HCT116 (cell line): ENCODE measurements at regions not wholly inside any gene's neighbourhood (a gene's known extent, or its start where the extent isn't known, plus 50 kb on each side); places are given as distances from the start of the nearest gene placed in this dataset.

ENCODE experiments used
- ATAC-seq: fragments of 200-7000 bp; cut with Tn5 transposase; 2 replicates; pipeline ENCODE4 v1.9.1; 2020; ENCODE audit warnings: mild to moderate bottlenecking, moderate library complexity
- BruUV-seq: library from RNA; stranded (reverse); fragments of 400-500 nt; replicated peaks from 2 replicates; lab custom pipeline; 2021; lab: Mats Ljungman, UMichigan
- CTCF ChIA-PET: fragments of 300-600 bp; sonication (Branson Sonifier 250); formaldehyde crosslinking; loops from one replicate; lab custom pipeline; 2021; ENCODE audit warnings: antibody characterized with exemption; lab: Charles Lee
- POLR2A ChIA-PET: fragments of 300-600, 350-600 bp; sonication (Branson Sonifier 250); formaldehyde crosslinking; loops from one replicate; lab custom pipeline; 2021; ENCODE audit warnings: antibody characterized with exemption; lab: Charles Lee
- RAD21 ChIA-PET, 2 experiments: fragments of 300-600 bp; sonication (Branson Sonifier 250); formaldehyde crosslinking; loops; one replicate each; lab custom pipeline; 2023; ENCODE audit warnings: low total read pairs in 2 of 2; ENCODE audit not compliant: uncharacterized antibody in 2 of 2, unreplicated experiment in 2 of 2, low non-redundant PET in 1 of 2; lab: Charles Lee
- DNase-seq: peaks from one replicate; pipeline ENCODE4 v3.0.0-alpha.2; 2010; ENCODE audit warnings: low read depth, low spot score
- H2AFZ ChIP-seq: fragments of 200-600 bp; shearing (Covaris generic), sonication (generic); 2 replicates; pipeline ENCODE4 v1.6.1; 2017; ENCODE audit warnings: low read depth, mixed run types, mixed read lengths, antibody characterized with exemption, low read length; ENCODE audit not compliant: poor library complexity, severe bottlenecking
- H3K27ac ChIP-seq: 2 replicates; pipeline ENCODE4 v1.5.1; 2012; ENCODE audit warnings: low read depth, low read length
- H3K27me3 ChIP-seq: fragments of 200-600 bp; sonication (generic); 2 replicates; pipeline ENCODE4 v1.6.1; 2016; ENCODE audit warnings: mixed run types, low read length, mixed read lengths; ENCODE audit not compliant: insufficient read depth
- H3K36me3 ChIP-seq, 2 experiments: fragments of 200-500 bp in 1 of 2; fragments of 200-600 bp in 1 of 2; sonication (Bioruptor generic) in 1 of 2; sonication (generic) in 1 of 2; 2 replicates each; pipeline versions ENCODE4 v1.5.1 to v1.6.1; 2014 to 2016; ENCODE audit warnings: low read length in 2 of 2, inconsistent platforms in 1 of 2, mixed read lengths in 1 of 2, mixed run types in 1 of 2; ENCODE audit not compliant: insufficient read depth in 2 of 2, control insufficient read depth in 1 of 2
- H3K4me1 ChIP-seq, 2 experiments: fragments of 200-600 bp in 1 of 2; sonication (generic) in 1 of 2; 2 replicates each; pipeline versions ENCODE4 v1.5.1 to v1.6.1; 2012 to 2017; ENCODE audit warnings: low read length in 2 of 2, inconsistent platforms in 1 of 2, mild to moderate bottlenecking in 1 of 2, mixed read lengths in 1 of 2, mixed run types in 1 of 2, moderate library complexity in 1 of 2; ENCODE audit not compliant: insufficient read depth in 2 of 2, control insufficient read depth in 1 of 2
- H3K4me2 ChIP-seq: fragments of 200-600 bp; sonication (generic); 2 replicates; pipeline ENCODE4 v1.6.1; 2017; ENCODE audit warnings: mixed run types, low read length, mixed read lengths
- H3K4me3 ChIP-seq, 2 experiments: fragments of 200-600 bp in 1 of 2; sonication (generic) in 1 of 2; replicated peaks in 1 of 2; 2 replicates each; pipeline ENCODE4 v1.5.1; 2011 to 2016; ENCODE audit warnings: low read length in 2 of 2, control low read depth in 1 of 2, low read depth in 1 of 2, mild to moderate bottlenecking in 1 of 2, mixed read lengths in 1 of 2, mixed run types in 1 of 2
- H3K79me2 ChIP-seq: fragments of 200-600 bp; sonication (generic); 2 replicates; pipeline ENCODE4 v1.6.1; 2017; ENCODE audit warnings: mild to moderate bottlenecking, mixed run types, low read length, moderate library complexity, mixed read lengths; ENCODE audit not compliant: insufficient read depth
- H3K9ac ChIP-seq: fragments of 200-600 bp; sonication (generic); 2 replicates; pipeline ENCODE4 v1.6.1; 2016; ENCODE audit warnings: low read length, mixed read lengths
- H3K9me2 ChIP-seq: fragments of 200-600 bp; sonication (generic), shearing (Covaris generic); 2 replicates; pipeline ENCODE4 v1.6.1; 2017; ENCODE audit warnings: mixed run types, mild to moderate bottlenecking, moderate library complexity; ENCODE audit not compliant: insufficient read depth
- H3K9me3 ChIP-seq, 2 experiments: fragments of 200-500 bp in 1 of 2; fragments of 200-600 bp in 1 of 2; sonication (Bioruptor generic) in 1 of 2; sonication (generic) in 1 of 2; 2 replicates each; pipeline ENCODE4 v1.6.1; 2014 to 2017; ENCODE audit warnings: low read length in 2 of 2, mixed read lengths in 2 of 2, inconsistent platforms in 1 of 2, low read depth in 1 of 2, mild to moderate bottlenecking in 1 of 2, mixed run types in 1 of 2, moderate library complexity in 1 of 2; ENCODE audit not compliant: control insufficient read depth in 1 of 2, insufficient read depth in 1 of 2
- H4K20me1 ChIP-seq: fragments of 200-600 bp; sonication (generic), shearing (Covaris generic); 2 replicates; pipeline ENCODE4 v1.6.1; 2017; ENCODE audit warnings: mixed run types, mild to moderate bottlenecking, moderate library complexity; ENCODE audit not compliant: insufficient read depth
- CBX3 ChIP-seq: IDR thresholded peaks from 2 replicates; pipeline ENCODE4 v1.6.1; 2012; ENCODE audit warnings: low read depth
- EZH2phosphoT487 ChIP-seq: fragments of 200-600 bp; IDR thresholded peaks from 2 replicates; pipeline ENCODE4 v1.6.1; 2018; ENCODE audit warnings: antibody characterized with exemption, borderline replicate concordance
- SIN3A ChIP-seq: IDR thresholded peaks from 2 replicates; pipeline ENCODE4 v1.6.1; 2012; ENCODE audit warnings: low read depth
- SRF ChIP-seq: IDR thresholded peaks from 2 replicates; pipeline ENCODE4 v1.6.1; 2012; ENCODE audit warnings: low read depth
- intact Hi-C: fragments of 100-400 bp; cut with micrococcal nuclease; formaldehyde crosslinking; loops from 2 replicates; pipeline ENCODE4 v1.10.0; 2022
- TF ChIP-seq, protein P1 (sequence below): IDR thresholded peaks from 2 replicates; pipeline ENCODE4 v1.6.1; 2011; ENCODE audit warnings: mild to moderate bottlenecking, low read length, moderate library complexity; ENCODE audit not compliant: insufficient replicate concordance; ENCODE audit errors: extremely low read depth
- TF ChIP-seq, protein P2 (sequence below), 3 experiments: fragments of 200-600 bp in 1 of 3; sonication (generic) in 1 of 3; IDR thresholded peaks in 2 of 3; conservative IDR thresholded peaks in 1 of 3; 2 replicates each; pipeline ENCODE4 v1.5.1; 2012 to 2017; ENCODE audit warnings: low read depth in 2 of 3, low read length in 2 of 3, antibody characterized with exemption in 1 of 3, borderline replicate concordance in 1 of 3, control low read depth in 1 of 3, mild to moderate bottlenecking in 1 of 3, mixed read lengths in 1 of 3, mixed run types in 1 of 3, moderate library complexity in 1 of 3; ENCODE audit not compliant: insufficient read depth in 1 of 3

DNA sequence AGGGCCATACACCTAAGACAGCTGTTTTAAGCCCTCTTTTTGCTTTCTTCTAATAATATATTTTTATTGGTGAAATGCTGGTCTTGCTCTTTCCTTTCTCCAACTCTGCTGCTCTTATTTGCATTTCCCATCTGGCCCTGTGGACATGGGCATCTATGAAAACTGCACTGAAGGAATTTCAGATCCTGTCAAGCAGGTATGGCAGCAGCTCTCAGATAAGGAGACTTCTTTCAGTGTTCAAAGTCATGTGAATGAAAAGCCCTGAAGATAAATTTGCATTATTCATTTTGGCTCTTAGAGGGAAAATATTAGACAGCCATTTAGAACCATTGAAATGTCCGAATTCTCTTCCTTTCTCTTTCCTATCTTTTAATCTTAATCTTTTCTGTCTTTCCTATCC, 668.0 kb upstream of the RIOK2 start:
- Histone ChIP-seq H3K9me3 (no peaks in the 10 kb centered on the region), H3K4me3 (no peak overlapping the region), H3K36me3 (no peaks in the 10 kb centered on the region), H3K27ac (no peak overlapping the region), H3K9ac (no peak overlapping the region), H3K27me3 (no peaks in the 10 kb centered on the region), H4K20me1 (no peaks in the 10 kb centered on the region), H3K4me2 (no peak overlapping the region), H3K9me2 (no peaks in the 10 kb centered on the region), H2AFZ (no peak overlapping the region), H3K4me1 (peaks cover 0 to 6% of the 10 kb centered on the region in 2 experiments; a peak in 2 of 4 replicates), H3K79me2 (no peaks in the 10 kb centered on the region)
- ATAC-seq (no peak), DNase-seq (no peak)
- intact Hi-C loops: no loop called here
- RAD21 ChIA-PET: no interaction called here
- POLR2A ChIA-PET: no interaction called here
- BruUV-seq: no TSS peak
- CTCF ChIA-PET: no interaction called here
- no peak for TF ChIP-seq SIN3A
- TF ChIP-seq EZH2phosphoT487: no peak
- TF ChIP-seq, protein P1, sequence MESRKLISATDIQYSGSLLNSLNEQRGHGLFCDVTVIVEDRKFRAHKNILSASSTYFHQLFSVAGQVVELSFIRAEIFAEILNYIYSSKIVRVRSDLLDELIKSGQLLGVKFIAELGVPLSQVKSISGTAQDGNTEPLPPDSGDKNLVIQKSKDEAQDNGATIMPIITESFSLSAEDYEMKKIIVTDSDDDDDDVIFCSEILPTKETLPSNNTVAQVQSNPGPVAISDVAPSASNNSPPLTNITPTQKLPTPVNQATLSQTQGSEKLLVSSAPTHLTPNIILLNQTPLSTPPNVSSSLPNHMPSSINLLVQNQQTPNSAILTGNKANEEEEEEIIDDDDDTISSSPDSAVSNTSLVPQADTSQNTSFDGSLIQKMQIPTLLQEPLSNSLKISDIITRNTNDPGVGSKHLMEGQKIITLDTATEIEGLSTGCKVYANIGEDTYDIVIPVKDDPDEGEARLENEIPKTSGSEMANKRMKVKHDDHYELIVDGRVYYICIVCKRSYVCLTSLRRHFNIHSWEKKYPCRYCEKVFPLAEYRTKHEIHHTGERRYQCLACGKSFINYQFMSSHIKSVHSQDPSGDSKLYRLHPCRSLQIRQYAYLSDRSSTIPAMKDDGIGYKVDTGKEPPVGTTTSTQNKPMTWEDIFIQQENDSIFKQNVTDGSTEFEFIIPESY: no peak
- no peak for TF ChIP-seq SRF
- TF ChIP-seq, protein P2, sequence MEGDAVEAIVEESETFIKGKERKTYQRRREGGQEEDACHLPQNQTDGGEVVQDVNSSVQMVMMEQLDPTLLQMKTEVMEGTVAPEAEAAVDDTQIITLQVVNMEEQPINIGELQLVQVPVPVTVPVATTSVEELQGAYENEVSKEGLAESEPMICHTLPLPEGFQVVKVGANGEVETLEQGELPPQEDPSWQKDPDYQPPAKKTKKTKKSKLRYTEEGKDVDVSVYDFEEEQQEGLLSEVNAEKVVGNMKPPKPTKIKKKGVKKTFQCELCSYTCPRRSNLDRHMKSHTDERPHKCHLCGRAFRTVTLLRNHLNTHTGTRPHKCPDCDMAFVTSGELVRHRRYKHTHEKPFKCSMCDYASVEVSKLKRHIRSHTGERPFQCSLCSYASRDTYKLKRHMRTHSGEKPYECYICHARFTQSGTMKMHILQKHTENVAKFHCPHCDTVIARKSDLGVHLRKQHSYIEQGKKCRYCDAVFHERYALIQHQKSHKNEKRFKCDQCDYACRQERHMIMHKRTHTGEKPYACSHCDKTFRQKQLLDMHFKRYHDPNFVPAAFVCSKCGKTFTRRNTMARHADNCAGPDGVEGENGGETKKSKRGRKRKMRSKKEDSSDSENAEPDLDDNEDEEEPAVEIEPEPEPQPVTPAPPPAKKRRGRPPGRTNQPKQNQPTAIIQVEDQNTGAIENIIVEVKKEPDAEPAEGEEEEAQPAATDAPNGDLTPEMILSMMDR (IDR thresholded peaks at IDR 0.05 in 2 of 3, conservative IDR thresholded peaks at IDR 0.05 in 1 of 3; ENCODE audit: borderline replicate concordance in 1 of 3, insufficient read depth in 1 of 3, low read depth in 2 of 3, low read length in 2 of 3): no peak
- TF ChIP-seq CBX3: no peak
